ENCODE measurements at regions not wholly inside any gene's neighbourhood (a gene's known extent, or its start where the extent isn't known, plus 50 kb on each side); places are given as distances from the start of the nearest gene placed in this dataset.
"Not testable (repeated sequence)": the region's sequence is repeated elsewhere in the genome, so short reads cannot be mapped to it uniquely, and the experiment has no call there.

GRCh38 chr6:126210398-126211075, 129.4 kb upstream of the CENPW start:
- no peak for DNase-seq

GRCh38 chr6:126217497-126217896, 122.4 kb upstream of the CENPW start:
- no peak for DNase-seq

GRCh38 chr6:126220901-126221300, 119.0 kb upstream of the CENPW start:
- not testable (repeated sequence) for DNase-seq

GRCh38 chr6:126227833-126228702, 111.8 kb upstream of the CENPW start:
- peak; percentile 5 for DNase-seq

GRCh38 chr6:126232671-126233070, 107.2 kb upstream of the CENPW start:
- no peak for DNase-seq

- DNase-seq = no peak
Observed at GRCh38 chr6:126233192-126233591, 106.7 kb upstream of the CENPW start.

GRCh38 chr6:126235363-126235762, 104.6 kb upstream of the CENPW start:
- DNase-seq = no peak

GRCh38 chr6:126245077-126245476, 94.8 kb upstream of the CENPW start:
- no peak for DNase-seq

- DNase-seq = no peak
Observed at GRCh38 chr6:126252154-126252553, 87.8 kb upstream of the CENPW start.

GRCh38 chr6:126253431-126253830, 86.5 kb upstream of the CENPW start:
- DNase-seq = no peak

- no peak for DNase-seq
Observed at GRCh38 chr6:126258150-126258549, 81.8 kb upstream of the CENPW start.

GRCh38 chr6:126261792-126262421, 78.0 kb upstream of the CENPW start:
- no peak for DNase-seq

- DNase-seq = no peak
Observed at GRCh38 chr6:126264265-126264664, 75.7 kb upstream of the CENPW start.

GRCh38 chr6:126266664-126267063, 73.3 kb upstream of the CENPW start:
- no peak for DNase-seq

GRCh38 chr6:126267626-126268025, 72.3 kb upstream of the CENPW start:
- no peak for DNase-seq

- no peak for DNase-seq
Observed at GRCh38 chr6:126268092-126268491, 71.8 kb upstream of the CENPW start.

GRCh38 chr6:126280287-126280686, 59.6 kb upstream of the CENPW start:
- DNase-seq = no peak

GRCh38 chr6:126285871-126286365, 54.0 kb upstream of the CENPW start:
- no peak for DNase-seq
